Small intestine (tissue), 7 donors: ENCODE measurements at regions not wholly inside any gene's neighbourhood (a gene's known extent, or its start where the extent isn't known, plus 50 kb on each side); places are given as distances from the start of the nearest gene placed in this dataset.

Experiments
- DNase-seq, 2 donors: peaks; one replicate each; pipeline versions ENCODE4 v3.0.0 to v3.0.0-alpha.2; 2013
- FAIRE-seq: peaks from 2 replicates; lab custom pipeline; 2012; peaks lifted over from hg19 to GRCh38; lab: Jason Lieb, UNC
- H3K27ac ChIP-seq, 3 donors: one replicate each; pipeline ENCODE4 v1.5.1; 2013; ENCODE audit warnings: low read length in 2 of 3, mild to moderate bottlenecking in 2 of 3, control low read depth in 1 of 3, inconsistent platforms in 1 of 3, low read depth in 1 of 3, moderate library complexity in 1 of 3
- H3K27me3 ChIP-seq, 3 donors: one replicate each; pipeline ENCODE4 v1.6.1; 2013; ENCODE audit warnings: low read length in 3 of 3, inconsistent platforms in 1 of 3; ENCODE audit not compliant: control insufficient read depth in 3 of 3, insufficient read depth in 3 of 3
- H3K36me3 ChIP-seq, 3 donors: one replicate each; pipeline ENCODE4 v1.6.1; 2013; ENCODE audit warnings: low read length in 3 of 3, inconsistent platforms in 1 of 3, low read depth in 1 of 3, mild to moderate bottlenecking in 1 of 3, moderate library complexity in 1 of 3; ENCODE audit not compliant: control insufficient read depth in 3 of 3, insufficient read depth in 2 of 3
- H3K4me1 ChIP-seq, 3 donors: one replicate each; pipeline ENCODE4 v1.6.1; 2013; ENCODE audit warnings: low read length in 2 of 3, inconsistent platforms in 1 of 3, low read depth in 1 of 3, mild to moderate bottlenecking in 1 of 3, moderate library complexity in 1 of 3; ENCODE audit not compliant: control insufficient read depth in 3 of 3, insufficient read depth in 2 of 3
- H3K4me3 ChIP-seq, 3 donors: one replicate each; pipeline ENCODE4 v1.5.1; 2013; ENCODE audit warnings: low read length in 3 of 3, control low read depth in 1 of 3, inconsistent platforms in 1 of 3, low read depth in 1 of 3, mild to moderate bottlenecking in 1 of 3, moderate library complexity in 1 of 3
- H3K9me3 ChIP-seq, 2 donors: one replicate each; pipeline ENCODE4 v1.6.1; 2013; ENCODE audit warnings: low read depth in 1 of 2, low read length in 1 of 2; ENCODE audit not compliant: control insufficient read depth in 2 of 2, insufficient read depth in 1 of 2
- WGBS, 3 donors: extraction: QIAGEN DNeasy Blood & Tissue Kit; methylation state at CpG; one replicate each; pipeline ENCODE4 v1.1.7; 2013; 5-methylcytosine and 5-hydroxymethylcytosine counted together
- donor health status: healthy with polysubstance abuse.
- donor health status: control.
- donor health status: control.
- donor health status: Bipolar disorder and iron deficiency.
- donor health status: healthy.

- 59 to 74% (median 72%) methylated on average over 5 of the region's 5 CpGs for WGBS, 3 donors
- no peaks in the 10 kb centered on the region for H3K4me1 ChIP-seq
- H3K27ac ChIP-seq = no peak overlapping the region
- no peaks in the 10 kb centered on the region for H3K27me3 ChIP-seq
- no peaks in the 10 kb centered on the region for H3K9me3 ChIP-seq
- DNase-seq = no peak
- H3K4me3 ChIP-seq = no peak overlapping the region
- no peak for FAIRE-seq
- no peaks in the 10 kb centered on the region for H3K36me3 ChIP-seq
These were observed 96.0 kb upstream of the SLC28A3 start for GRCh38 chr9:84436386-84437109.

DNA sequence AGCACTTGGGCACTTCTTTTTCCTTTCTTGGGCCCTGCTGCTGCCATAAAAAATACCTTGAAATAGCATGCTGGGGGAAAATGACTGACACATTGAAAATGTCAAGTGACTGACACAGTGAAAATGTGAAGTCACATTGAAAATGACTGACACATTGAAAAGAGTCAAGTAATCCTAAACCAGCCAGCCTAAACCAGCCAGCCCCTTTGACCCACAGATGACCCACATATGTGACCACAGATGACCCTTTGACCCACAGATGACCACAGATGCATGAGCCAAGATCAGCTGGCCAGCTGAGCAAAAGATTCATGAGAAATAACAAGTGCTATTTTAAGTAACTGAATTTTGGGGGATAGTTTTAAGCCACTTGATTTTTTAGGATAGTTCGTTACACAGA is 97.8 kb upstream of the SLC28A3 start:
- Histone ChIP-seq H3K27ac (no peak overlapping the region), H3K27me3 (no peaks in the 10 kb centered on the region), H3K36me3 (no peaks in the 10 kb centered on the region), H3K9me3 (no peaks in the 10 kb centered on the region), H3K4me1 (no peaks in the 10 kb centered on the region), H3K4me3 (no peak overlapping the region)
- DNase-seq = no peak
- WGBS, 3 donors = 79 to 93% (median 85%) methylated on average over 1 of the region's 1 CpG
- no peak for FAIRE-seq

DNA sequence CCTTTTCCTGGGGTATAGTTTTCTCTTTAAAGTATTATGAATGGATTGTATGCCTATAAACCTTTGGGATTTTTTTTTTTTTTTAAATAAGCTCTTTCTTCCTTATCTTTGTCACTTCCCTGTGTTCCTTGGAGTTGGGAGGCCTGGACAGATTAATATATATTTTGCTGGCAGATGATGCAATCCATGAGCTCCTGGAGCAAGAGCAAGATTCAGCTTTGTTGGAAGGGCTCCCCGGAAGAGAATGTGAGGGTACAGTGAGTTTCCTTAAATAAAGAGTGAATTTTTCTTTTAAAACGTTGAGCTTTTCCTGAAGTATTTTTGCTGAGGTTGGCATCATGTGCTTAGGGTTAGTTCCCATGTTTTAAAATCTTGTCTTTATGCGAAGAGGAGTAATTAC is 98.7 kb upstream of the SLC28A3 start:
- H3K36me3 ChIP-seq = no peaks in the 10 kb centered on the region
- H3K4me1 ChIP-seq = no peaks in the 10 kb centered on the region
- DNase-seq (no peak), FAIRE-seq (no peak)
- no peak overlapping the region for H3K4me3 ChIP-seq
- H3K9me3 ChIP-seq = no peaks in the 10 kb centered on the region
- no peak overlapping the region for H3K27ac ChIP-seq
- WGBS, 3 donors = 66 to 80% (median 79%) methylated on average over 3 of the region's 3 CpGs
- no peaks in the 10 kb centered on the region for H3K27me3 ChIP-seq

- Histone ChIP-seq H3K27ac (no peak overlapping the region), H3K36me3 (no peaks in the 10 kb centered on the region), H3K27me3 (no peaks in the 10 kb centered on the region), H3K4me3 (no peak overlapping the region), H3K4me1 (no peaks in the 10 kb centered on the region), H3K9me3 (no peaks in the 10 kb centered on the region)
- 72 to 81% (median 76%) methylated on average over 6 of the region's 6 CpGs for WGBS, 3 donors
- DNase-seq (no peak), FAIRE-seq (no peak)
These were observed 102.2 kb upstream of the SLC28A3 start for GRCh38 chr9:84442712-84443111.

GRCh38 chr9:84445737-84446136 is 105.2 kb upstream of the SLC28A3 start:
- 90 to 94% (median 93%) methylated on average over 5 of the region's 5 CpGs for WGBS, 3 donors
- Histone ChIP-seq H3K4me3 (no peak overlapping the region), H3K9me3 (no peaks in the 10 kb centered on the region), H3K4me1 (no peaks in the 10 kb centered on the region), H3K36me3 (no peaks in the 10 kb centered on the region), H3K27me3 (no peaks in the 10 kb centered on the region), H3K27ac (no peak overlapping the region)
- no peak for FAIRE-seq
- DNase-seq = no peak

- DNase-seq (no peak), FAIRE-seq (no peak)
- H3K9me3 ChIP-seq = no peaks in the 10 kb centered on the region
- H3K27me3 ChIP-seq = no peaks in the 10 kb centered on the region
- no peak overlapping the region for H3K4me3 ChIP-seq
- H3K4me1 ChIP-seq = no peaks in the 10 kb centered on the region
- WGBS, 3 donors = 67 to 79% (median 73%) methylated on average over 2 of the region's 2 CpGs
- no peak overlapping the region for H3K27ac ChIP-seq
- H3K36me3 ChIP-seq = no peaks in the 10 kb centered on the region
These were observed 106.7 kb upstream of the SLC28A3 start for GRCh38 chr9:84447305-84447704.

GRCh38 chr9:84450029-84450428 is 109.5 kb upstream of the SLC28A3 start:
- H3K9me3 ChIP-seq = no peaks in the 10 kb centered on the region
- DNase-seq (no peak), FAIRE-seq (no peak)
- 64 to 71% (median 68%) methylated on average over 5 of the region's 5 CpGs for WGBS, 3 donors
- H3K4me1 ChIP-seq = no peaks in the 10 kb centered on the region
- H3K27me3 ChIP-seq = no peaks in the 10 kb centered on the region
- no peak overlapping the region for H3K27ac ChIP-seq
- H3K4me3 ChIP-seq = no peak overlapping the region
- no peaks in the 10 kb centered on the region for H3K36me3 ChIP-seq

GRCh38 chr9:84456527-84456926 is 116.0 kb upstream of the SLC28A3 start:
- H3K36me3 ChIP-seq = no peaks in the 10 kb centered on the region
- no peak overlapping the region for H3K27ac ChIP-seq
- no peaks in the 10 kb centered on the region for H3K27me3 ChIP-seq
- no peaks in the 10 kb centered on the region for H3K4me1 ChIP-seq
- no peak overlapping the region for H3K4me3 ChIP-seq
- FAIRE-seq = no peak
- 86 to 88% (median 87%) methylated on average over 2 of the region's 2 CpGs for WGBS, 3 donors
- DNase-seq = no peak
- H3K9me3 ChIP-seq = no peaks in the 10 kb centered on the region

DNA sequence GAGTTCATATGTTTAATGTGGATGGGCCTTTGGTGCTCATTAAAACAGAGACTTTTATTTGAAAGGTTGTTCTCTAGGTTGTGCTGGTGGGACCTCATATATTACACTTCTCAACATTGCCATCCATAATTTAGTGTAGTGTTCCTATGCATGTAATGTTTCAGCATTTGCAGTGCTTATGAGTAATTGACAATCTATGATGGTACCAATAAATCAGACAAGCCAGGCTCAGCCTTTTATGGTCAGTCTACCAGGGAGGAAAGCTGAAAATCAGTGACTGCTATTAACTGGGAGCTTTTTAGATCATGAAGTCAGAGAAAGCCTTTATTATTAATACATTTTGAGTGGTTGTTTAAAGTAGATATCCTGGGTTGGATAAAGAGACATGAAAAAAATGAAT is 120.1 kb upstream of the SLC28A3 start:
- no peaks in the 10 kb centered on the region for H3K9me3 ChIP-seq
- no peak for FAIRE-seq
- DNase-seq = no peak
- H3K36me3 ChIP-seq = no peaks in the 10 kb centered on the region
- no peak overlapping the region for H3K4me3 ChIP-seq
- no peaks in the 10 kb centered on the region for H3K4me1 ChIP-seq
- no peaks in the 10 kb centered on the region for H3K27me3 ChIP-seq
- H3K27ac ChIP-seq = no peak overlapping the region
